ENCODE measurements at regions not wholly inside any gene's neighbourhood (a gene's known extent, or its start where the extent isn't known, plus 50 kb on each side); places are given as distances from the start of the nearest gene placed in this dataset.

GRCh38 chr7:89934101-89934500, 220.2 kb upstream of the STEAP1 start:
- H3K27me3 Mint-ChIP-seq (ENCODE audit: low read depth) = no peaks in the 10 kb centered on the region
- H3K27ac Mint-ChIP-seq = no peak overlapping the region
- H3K36me3 Mint-ChIP-seq (ENCODE audit: low read depth) = no peaks in the 10 kb centered on the region
- no peaks in the 10 kb centered on the region for H3K9me3 Mint-ChIP-seq
- no peak for DNase-seq (ENCODE audit: low spot score)
- no peaks in the 10 kb centered on the region for H3K4me1 Mint-ChIP-seq (ENCODE audit: low read depth)
- H3K4me3 Mint-ChIP-seq = no peak overlapping the region

DNA sequence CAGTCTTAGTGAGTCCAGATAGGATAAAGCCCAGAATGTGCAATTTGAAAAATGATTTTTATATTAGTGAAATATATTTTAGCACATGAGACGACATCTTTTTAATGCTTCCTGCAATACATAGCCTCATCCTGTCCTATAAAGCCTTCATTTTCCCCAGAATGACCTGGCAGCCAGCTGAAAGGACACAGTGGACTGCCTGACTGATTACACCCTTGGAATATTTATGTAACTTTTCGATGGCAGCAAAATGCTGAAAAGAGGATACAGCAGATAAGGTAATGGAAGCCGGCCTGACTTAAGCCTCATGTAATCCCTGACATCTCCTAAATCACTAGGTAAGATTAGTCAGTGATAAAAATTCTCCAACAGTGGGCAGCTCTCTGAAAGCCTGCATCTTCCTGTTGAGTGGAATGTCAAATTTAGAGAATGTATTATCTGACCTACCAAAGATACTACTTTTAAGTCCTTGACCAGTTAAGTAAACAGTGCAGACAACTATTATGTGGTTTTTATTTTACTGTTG, 210.7 kb upstream of the STEAP1 start:
- H3K4me3 Mint-ChIP-seq = no peak overlapping the region
- no peaks in the 10 kb centered on the region for H3K9me3 Mint-ChIP-seq
- H3K4me1 Mint-ChIP-seq (ENCODE audit: low read depth) = no peaks in the 10 kb centered on the region
- H3K27me3 Mint-ChIP-seq (ENCODE audit: low read depth) = no peaks in the 10 kb centered on the region
- no peak overlapping the region for H3K27ac Mint-ChIP-seq
- H3K36me3 Mint-ChIP-seq (ENCODE audit: low read depth) = no peaks in the 10 kb centered on the region
- no peak for DNase-seq (ENCODE audit: low spot score)

- Mint-ChIP-seq H3K36me3 (ENCODE audit: low read depth) (no peaks in the 10 kb centered on the region), H3K9me3 (no peaks in the 10 kb centered on the region), H3K4me1 (ENCODE audit: low read depth) (no peaks in the 10 kb centered on the region), H3K4me3 (no peak overlapping the region), H3K27me3 (ENCODE audit: low read depth) (no peaks in the 10 kb centered on the region), H3K27ac (no peak overlapping the region)
- no peak for DNase-seq (ENCODE audit: low spot score)
Measured at GRCh38 chr7:89958525-89959068, 195.7 kb upstream of the STEAP1 start.

- no peak overlapping the region for H3K4me3 Mint-ChIP-seq
- no peaks in the 10 kb centered on the region for H3K36me3 Mint-ChIP-seq (ENCODE audit: low read depth)
- no peak overlapping the region for H3K27ac Mint-ChIP-seq
- no peak for DNase-seq (ENCODE audit: low spot score)
- H3K27me3 Mint-ChIP-seq (ENCODE audit: low read depth) = no peaks in the 10 kb centered on the region
- no peaks in the 10 kb centered on the region for H3K4me1 Mint-ChIP-seq (ENCODE audit: low read depth)
- H3K9me3 Mint-ChIP-seq = no peaks in the 10 kb centered on the region
Measured at GRCh38 chr7:89966067-89966664, 188.1 kb upstream of the STEAP1 start.

- Mint-ChIP-seq H3K4me3 (no peak overlapping the region), H3K9me3 (no peaks in the 10 kb centered on the region), H3K4me1 (ENCODE audit: low read depth) (no peaks in the 10 kb centered on the region), H3K36me3 (ENCODE audit: low read depth) (no peaks in the 10 kb centered on the region), H3K27me3 (ENCODE audit: low read depth) (no peaks in the 10 kb centered on the region), H3K27ac (no peak overlapping the region)
- no peak for DNase-seq (ENCODE audit: low spot score)
Measured at GRCh38 chr7:89975577-89975976, 178.7 kb upstream of the STEAP1 start.

DNA sequence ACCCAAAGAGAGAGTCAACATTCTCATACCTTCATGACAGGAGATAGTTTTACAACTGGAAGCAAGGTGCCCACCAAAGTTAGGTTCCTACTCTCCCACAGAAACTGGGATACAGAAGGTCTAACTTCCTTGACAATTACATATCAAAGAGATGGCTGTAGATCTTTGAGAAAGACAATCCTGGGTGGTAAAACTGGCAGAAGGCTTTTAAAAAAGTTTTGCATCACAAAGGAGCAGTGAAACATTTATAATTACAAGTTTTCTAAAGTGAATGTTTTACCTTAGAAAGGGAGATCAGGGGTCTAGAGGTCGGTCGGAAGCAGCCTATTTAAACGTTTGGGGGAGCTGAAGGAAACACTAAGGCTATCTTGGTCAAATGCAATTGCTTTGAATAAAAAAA, 166.6 kb upstream of the STEAP1 start:
- no peak overlapping the region for H3K4me3 Mint-ChIP-seq
- no peaks in the 10 kb centered on the region for H3K27me3 Mint-ChIP-seq (ENCODE audit: low read depth)

GRCh38 chr7:89988074-89988473, 166.2 kb upstream of the STEAP1 start:
- Mint-ChIP-seq H3K27ac (no peak overlapping the region), H3K4me1 (ENCODE audit: low read depth) (no peaks in the 10 kb centered on the region), H3K27me3 (ENCODE audit: low read depth) (no peaks in the 10 kb centered on the region), H3K4me3 (no peak overlapping the region), H3K9me3 (peaks cover 10% of the 10 kb centered on the region), H3K36me3 (ENCODE audit: low read depth) (no peaks in the 10 kb centered on the region)
- no peak for DNase-seq (ENCODE audit: low spot score)

More for the DNA sequence above, 166.6 kb upstream of the STEAP1 start:
- no peak for DNase-seq (ENCODE audit: low spot score)
- Mint-ChIP-seq H3K27ac (no peak overlapping the region), H3K36me3 (ENCODE audit: low read depth) (no peaks in the 10 kb centered on the region), H3K4me1 (ENCODE audit: low read depth) (no peaks in the 10 kb centered on the region), H3K9me3 (peaks cover 11% of the 10 kb centered on the region)

DNA sequence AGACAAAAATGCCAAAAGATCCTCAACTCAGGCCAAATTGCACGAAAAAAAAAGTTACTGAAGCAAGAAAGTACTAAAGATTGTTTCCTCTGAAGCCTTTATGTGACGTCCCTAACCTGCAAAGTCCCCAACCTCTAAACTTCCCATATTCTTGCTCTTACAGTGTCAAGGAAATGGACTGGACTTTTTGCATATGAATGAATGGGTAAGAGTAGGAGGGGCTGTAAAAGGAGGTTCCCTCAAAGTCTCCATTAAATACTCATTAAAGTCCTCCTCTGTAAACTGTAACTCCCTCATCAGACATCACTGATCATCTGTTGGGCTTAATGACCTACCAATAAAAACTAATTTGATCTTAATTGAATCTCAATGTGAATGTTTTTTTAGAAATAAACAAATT, 164.8 kb upstream of the STEAP1 start:
- Mint-ChIP-seq H3K4me1 (ENCODE audit: low read depth) (no peaks in the 10 kb centered on the region), H3K27ac (no peak overlapping the region), H3K27me3 (ENCODE audit: low read depth) (no peaks in the 10 kb centered on the region), H3K36me3 (ENCODE audit: low read depth) (no peaks in the 10 kb centered on the region), H3K4me3 (no peak overlapping the region), H3K9me3 (peaks cover 7% of the 10 kb centered on the region)
- DNase-seq (ENCODE audit: low spot score) = no peak

DNA sequence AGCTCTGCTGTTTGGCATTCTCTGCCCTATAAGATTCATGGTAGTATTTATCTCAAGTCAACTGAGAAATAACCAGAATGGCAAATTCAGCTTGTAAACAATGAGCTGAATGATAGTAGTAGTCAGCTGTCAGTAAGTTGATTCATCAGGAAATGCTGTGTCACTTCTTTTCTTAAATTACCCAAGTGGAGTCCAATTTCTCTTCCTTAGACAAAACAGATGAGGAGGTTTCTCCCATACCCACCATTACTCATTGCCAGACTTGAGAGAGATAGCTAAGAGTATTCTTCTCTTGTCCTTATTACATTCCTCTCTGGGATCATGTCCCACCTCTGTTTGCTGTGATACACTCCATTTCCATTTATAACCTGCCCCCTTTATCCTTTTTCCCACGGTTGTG, 159.8 kb upstream of the STEAP1 start:
- Mint-ChIP-seq H3K27me3 (ENCODE audit: low read depth) (no peaks in the 10 kb centered on the region), H3K9me3 (no peaks in the 10 kb centered on the region)

GRCh38 chr7:89998554-89998953, 155.7 kb upstream of the STEAP1 start:
- Mint-ChIP-seq H3K27me3 (ENCODE audit: low read depth) (no peaks in the 10 kb centered on the region), H3K27ac (no peak overlapping the region), H3K4me1 (ENCODE audit: low read depth) (no peaks in the 10 kb centered on the region), H3K4me3 (no peak overlapping the region), H3K9me3 (no peaks in the 10 kb centered on the region), H3K36me3 (ENCODE audit: low read depth) (no peaks in the 10 kb centered on the region)
- DNase-seq (ENCODE audit: low spot score) = no peak

More for the DNA sequence above, 159.8 kb upstream of the STEAP1 start:
- no peaks in the 10 kb centered on the region for H3K36me3 Mint-ChIP-seq (ENCODE audit: low read depth)
- no peak overlapping the region for H3K27ac Mint-ChIP-seq
- DNase-seq (ENCODE audit: low spot score) = no peak
- H3K4me1 Mint-ChIP-seq (ENCODE audit: low read depth) = no peaks in the 10 kb centered on the region
- no peak overlapping the region for H3K4me3 Mint-ChIP-seq

- Mint-ChIP-seq H3K27me3 (ENCODE audit: low read depth) (no peaks in the 10 kb centered on the region), H3K36me3 (ENCODE audit: low read depth) (no peaks in the 10 kb centered on the region), H3K4me1 (ENCODE audit: low read depth) (no peaks in the 10 kb centered on the region), H3K4me3 (no peak overlapping the region), H3K9me3 (no peaks in the 10 kb centered on the region), H3K27ac (no peak overlapping the region)
- DNase-seq (ENCODE audit: low spot score) = no peak
Measured at GRCh38 chr7:90005836-90006235, 148.4 kb upstream of the STEAP1 start.

- DNase-seq (ENCODE audit: low spot score) = no peak
- H3K4me1 Mint-ChIP-seq (ENCODE audit: low read depth) = no peaks in the 10 kb centered on the region
- no peak overlapping the region for H3K4me3 Mint-ChIP-seq
- no peaks in the 10 kb centered on the region for H3K9me3 Mint-ChIP-seq
- no peaks in the 10 kb centered on the region for H3K36me3 Mint-ChIP-seq (ENCODE audit: low read depth)
- H3K27me3 Mint-ChIP-seq (ENCODE audit: low read depth) = no peaks in the 10 kb centered on the region
- no peak overlapping the region for H3K27ac Mint-ChIP-seq
Measured at GRCh38 chr7:90007001-90007654, 147.1 kb upstream of the STEAP1 start.

GRCh38 chr7:90007831-90008230, 146.4 kb upstream of the STEAP1 start:
- Mint-ChIP-seq H3K27ac (no peak overlapping the region), H3K27me3 (ENCODE audit: low read depth) (no peaks in the 10 kb centered on the region), H3K4me1 (ENCODE audit: low read depth) (no peaks in the 10 kb centered on the region), H3K4me3 (no peak overlapping the region), H3K9me3 (no peaks in the 10 kb centered on the region), H3K36me3 (ENCODE audit: low read depth) (no peaks in the 10 kb centered on the region)
- DNase-seq (ENCODE audit: low spot score) = no peak

GRCh38 chr7:90022213-90022612, 132.1 kb upstream of the STEAP1 start:
- H3K36me3 Mint-ChIP-seq (ENCODE audit: low read depth) = no peaks in the 10 kb centered on the region
- no peaks in the 10 kb centered on the region for H3K27me3 Mint-ChIP-seq (ENCODE audit: low read depth)
- H3K27ac Mint-ChIP-seq = no peak overlapping the region
- DNase-seq (ENCODE audit: low spot score) = no peak
- no peaks in the 10 kb centered on the region for H3K4me1 Mint-ChIP-seq (ENCODE audit: low read depth)
- no peak overlapping the region for H3K4me3 Mint-ChIP-seq
- no peaks in the 10 kb centered on the region for H3K9me3 Mint-ChIP-seq

All from T-helper 2 cell treated with Interferon-gamma antibody and Interleukin-4, amounts not matched to agents 5 μg/mL and 100 μg/mL, for 36 hours (primary cell).